GM21360 (cell line): ENCODE measurements at regions not wholly inside any gene's neighbourhood (a gene's known extent, or its start where the extent isn't known, plus 50 kb on each side); places are given as distances from the start of the nearest gene placed in this dataset.
"Not testable (repeated sequence)": the region's sequence is repeated elsewhere in the genome, so short reads cannot be mapped to it uniquely, and the experiment has no call there.

Experiments
- ATAC-seq: cut with Tn5 transposase; IDR thresholded peaks from one replicate; pipeline ENCODE4 v1.9.1; 2021; ENCODE audit warnings: mild to moderate bottlenecking, moderate library complexity; ENCODE audit not compliant: unreplicated experiment

- no peak for ATAC-seq
Observed at GRCh38 chr21:17682924-17683323, 70.2 kb upstream of the BTG3 start.

GRCh38 chr21:17679002-17679600 lies 66.4 kb upstream of the BTG3 start:
- no peak for ATAC-seq

GRCh38 chr21:17676930-17677329 lies 64.2 kb upstream of the BTG3 start:
- ATAC-seq: not testable (repeated sequence)

GRCh38 chr21:17674106-17674505 lies 61.4 kb upstream of the BTG3 start:
- no peak for ATAC-seq

- no peak for ATAC-seq
Observed at GRCh38 chr21:17673261-17674020, 60.7 kb upstream of the BTG3 start.

- ATAC-seq: no peak
Observed at GRCh38 chr21:17671733-17672132, 59.0 kb upstream of the BTG3 start.

GRCh38 chr21:17668479-17669140 lies 55.9 kb upstream of the BTG3 start:
- no peak for ATAC-seq

GRCh38 chr21:17667256-17667655 lies 54.6 kb upstream of the BTG3 start:
- ATAC-seq: no peak
